ENCODE measurements at regions not wholly inside any gene's neighbourhood (a gene's known extent, or its start where the extent isn't known, plus 50 kb on each side); places are given as distances from the start of the nearest gene placed in this dataset.

DNA sequence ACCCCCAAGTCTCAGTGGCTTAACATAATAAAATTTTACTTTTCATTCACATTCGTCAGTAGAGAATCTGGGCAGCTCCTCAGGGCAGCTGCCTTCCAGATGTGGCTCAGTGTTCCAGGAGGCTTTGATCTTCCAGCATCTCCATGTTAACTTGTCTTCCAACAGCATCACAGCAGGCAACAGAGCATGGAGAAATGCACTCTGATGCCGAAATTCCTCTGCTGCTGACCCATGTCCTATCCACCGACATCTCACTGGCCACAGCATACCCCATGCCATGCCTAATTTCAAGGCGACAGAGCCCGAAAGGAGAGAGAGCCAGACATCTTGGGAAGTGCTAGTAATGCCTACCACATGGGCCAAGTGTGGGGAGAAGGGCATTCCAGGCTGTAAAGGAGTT is 64.9 kb upstream of the MEDAG start:
- no peak overlapping the region for H3K27ac Mint-ChIP-seq (ENCODE audit: unreplicated experiment)
- peaks cover 4% of the 10 kb centered on the region for H3K36me3 Mint-ChIP-seq (ENCODE audit: insufficient read depth, unreplicated experiment)
- intact Hi-C loops (cut with micrococcal nuclease; ENCODE audit: unreplicated experiment): no loop called here
- H3K9me3 Mint-ChIP-seq (ENCODE audit: low read depth, unreplicated experiment): no peaks in the 10 kb centered on the region
- peaks cover 7% of the 10 kb centered on the region for H3K4me1 Mint-ChIP-seq (ENCODE audit: low read depth, unreplicated experiment)
- TF ChIP-seq, protein P1, sequence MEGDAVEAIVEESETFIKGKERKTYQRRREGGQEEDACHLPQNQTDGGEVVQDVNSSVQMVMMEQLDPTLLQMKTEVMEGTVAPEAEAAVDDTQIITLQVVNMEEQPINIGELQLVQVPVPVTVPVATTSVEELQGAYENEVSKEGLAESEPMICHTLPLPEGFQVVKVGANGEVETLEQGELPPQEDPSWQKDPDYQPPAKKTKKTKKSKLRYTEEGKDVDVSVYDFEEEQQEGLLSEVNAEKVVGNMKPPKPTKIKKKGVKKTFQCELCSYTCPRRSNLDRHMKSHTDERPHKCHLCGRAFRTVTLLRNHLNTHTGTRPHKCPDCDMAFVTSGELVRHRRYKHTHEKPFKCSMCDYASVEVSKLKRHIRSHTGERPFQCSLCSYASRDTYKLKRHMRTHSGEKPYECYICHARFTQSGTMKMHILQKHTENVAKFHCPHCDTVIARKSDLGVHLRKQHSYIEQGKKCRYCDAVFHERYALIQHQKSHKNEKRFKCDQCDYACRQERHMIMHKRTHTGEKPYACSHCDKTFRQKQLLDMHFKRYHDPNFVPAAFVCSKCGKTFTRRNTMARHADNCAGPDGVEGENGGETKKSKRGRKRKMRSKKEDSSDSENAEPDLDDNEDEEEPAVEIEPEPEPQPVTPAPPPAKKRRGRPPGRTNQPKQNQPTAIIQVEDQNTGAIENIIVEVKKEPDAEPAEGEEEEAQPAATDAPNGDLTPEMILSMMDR (IDR thresholded peaks at IDR 0.05; ENCODE audit: unreplicated experiment): no peak
- CTCF ChIA-PET: no interaction called here
- no TSS peak for BruUV-seq (replicated peaks)
- no peak for DNase-seq
- H3K27me3 Mint-ChIP-seq (ENCODE audit: unreplicated experiment): no peaks in the 10 kb centered on the region
- no peak overlapping the region for H3K4me3 Mint-ChIP-seq (ENCODE audit: low read depth, unreplicated experiment)

DNA sequence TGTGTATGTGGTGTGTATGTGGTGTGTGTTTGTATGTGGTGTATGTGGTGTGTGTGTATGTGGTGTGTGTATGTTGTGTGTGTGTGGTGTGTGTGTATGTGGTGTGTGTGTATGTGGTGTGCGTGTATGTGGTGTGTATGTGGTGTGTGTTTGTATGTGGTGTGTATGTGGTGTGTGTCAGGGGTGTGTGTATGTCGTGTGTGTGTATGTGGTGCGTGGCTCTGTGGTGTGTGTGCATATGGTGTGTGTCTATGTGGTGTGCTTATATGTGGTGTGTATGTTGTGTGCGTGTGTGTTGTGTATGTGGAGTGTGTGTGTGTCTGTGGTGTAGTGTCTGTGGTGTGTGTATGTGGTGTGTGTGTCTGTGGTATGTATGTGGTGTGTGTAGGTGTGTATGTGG is 62.5 kb upstream of the MEDAG start:
- H3K27me3 Mint-ChIP-seq (ENCODE audit: unreplicated experiment): no peaks in the 10 kb centered on the region
- TF ChIP-seq, protein P1 (IDR thresholded peaks at IDR 0.05; ENCODE audit: unreplicated experiment): no peak
- no peak for DNase-seq
- CTCF ChIA-PET: no interaction called here
- H3K27ac Mint-ChIP-seq (ENCODE audit: unreplicated experiment): no peak overlapping the region
- no peaks in the 10 kb centered on the region for H3K9me3 Mint-ChIP-seq (ENCODE audit: low read depth, unreplicated experiment)
- intact Hi-C loops (cut with micrococcal nuclease; ENCODE audit: unreplicated experiment): no loop called here
- H3K36me3 Mint-ChIP-seq (ENCODE audit: insufficient read depth, unreplicated experiment): no peaks in the 10 kb centered on the region
- no peaks in the 10 kb centered on the region for H3K4me1 Mint-ChIP-seq (ENCODE audit: low read depth, unreplicated experiment)
- H3K4me3 Mint-ChIP-seq (ENCODE audit: low read depth, unreplicated experiment): no peak overlapping the region
- no TSS peak for BruUV-seq (replicated peaks)

DNA sequence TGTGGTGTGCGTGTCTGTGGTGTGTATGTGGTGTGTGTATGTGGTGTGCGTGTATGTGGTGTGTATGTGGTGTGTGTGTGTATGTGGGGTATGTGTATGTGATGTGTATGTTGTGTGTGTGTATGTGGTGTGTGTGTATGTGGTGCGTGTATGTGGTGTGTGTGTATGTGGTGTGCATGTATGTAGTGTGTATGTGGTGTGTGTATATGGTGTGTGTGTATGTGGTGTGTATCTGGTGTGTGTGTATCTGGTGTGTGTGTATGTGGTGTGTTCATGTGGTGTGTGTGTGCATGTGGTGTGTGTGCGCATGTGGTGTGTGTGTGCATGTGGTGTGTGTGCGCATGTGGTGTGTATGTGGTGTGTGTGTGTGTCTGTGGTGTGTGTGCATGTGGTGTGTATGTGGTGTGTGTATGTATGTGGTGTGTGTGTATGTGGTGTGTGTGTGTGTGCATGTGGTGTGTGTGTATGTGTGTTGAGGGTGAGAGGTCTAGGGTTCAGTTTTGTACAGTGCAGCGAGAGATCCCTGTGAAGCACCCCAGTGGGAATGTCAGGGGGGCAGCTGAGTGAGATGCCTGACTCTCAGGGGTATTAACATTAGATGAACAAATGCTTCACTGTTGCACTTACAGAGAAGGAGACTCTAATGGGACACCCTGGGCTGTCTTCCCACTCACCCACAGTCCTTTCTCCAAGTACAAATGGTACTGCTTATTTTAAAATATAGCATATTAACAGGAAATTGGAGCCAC is 61.3 kb upstream of the MEDAG start:
- intact Hi-C loops (cut with micrococcal nuclease; ENCODE audit: unreplicated experiment): no loop called here
- TF ChIP-seq, protein P1 (IDR thresholded peaks at IDR 0.05; ENCODE audit: unreplicated experiment): no peak
- H3K36me3 Mint-ChIP-seq (ENCODE audit: insufficient read depth, unreplicated experiment): no peaks in the 10 kb centered on the region
- no peak overlapping the region for H3K27ac Mint-ChIP-seq (ENCODE audit: unreplicated experiment)
- H3K27me3 Mint-ChIP-seq (ENCODE audit: unreplicated experiment): no peaks in the 10 kb centered on the region
- no peak overlapping the region for H3K4me3 Mint-ChIP-seq (ENCODE audit: low read depth, unreplicated experiment)
- no peak for DNase-seq
- CTCF ChIA-PET: no interaction called here
- BruUV-seq (replicated peaks): no TSS peak
- no peaks in the 10 kb centered on the region for H3K4me1 Mint-ChIP-seq (ENCODE audit: low read depth, unreplicated experiment)
- H3K9me3 Mint-ChIP-seq (ENCODE audit: low read depth, unreplicated experiment): no peaks in the 10 kb centered on the region

DNA sequence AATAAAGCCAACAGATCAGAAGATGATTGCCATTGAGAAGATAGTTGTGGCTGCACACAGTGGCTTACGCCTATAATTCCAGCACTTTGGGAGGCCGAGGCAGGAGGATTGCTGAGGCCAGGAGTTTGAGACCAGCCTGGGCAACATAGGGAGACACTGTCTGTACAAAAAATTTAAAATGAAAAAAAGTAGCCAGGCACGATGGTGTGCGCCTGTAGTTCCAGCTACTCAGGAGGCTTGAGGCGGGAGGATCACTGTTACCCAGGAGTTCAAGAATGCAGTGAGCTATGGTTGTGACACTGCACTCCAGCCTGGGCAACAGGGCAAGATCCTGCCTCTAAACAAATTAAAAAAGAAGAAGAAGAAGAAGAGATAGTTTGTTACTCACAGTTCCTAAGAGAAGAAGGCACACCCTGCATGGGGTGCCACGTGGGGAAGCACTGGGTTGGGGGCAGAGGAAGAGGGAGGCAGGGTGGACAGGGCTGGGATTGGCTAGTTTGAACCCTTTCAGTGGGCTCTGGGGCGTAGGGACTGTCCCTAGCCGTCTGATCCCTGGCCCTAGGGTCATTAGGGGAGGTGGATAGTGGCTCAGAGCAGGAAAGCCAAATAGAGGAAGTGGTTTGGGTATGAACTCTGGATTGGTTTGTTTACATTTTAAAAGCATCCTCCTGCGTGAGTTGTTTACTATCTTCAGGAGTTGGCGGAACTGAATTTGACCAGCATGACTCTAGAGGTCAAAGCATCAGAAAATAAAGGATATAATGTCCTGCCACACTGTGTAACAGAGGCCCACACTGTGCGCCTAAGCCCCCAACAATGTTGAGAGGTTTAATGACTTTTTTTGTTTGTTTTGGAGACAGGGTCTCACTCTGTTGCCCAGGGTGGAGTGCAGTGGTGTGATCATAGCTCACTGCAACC is 60.5 kb upstream of the MEDAG start:
- Mint-ChIP-seq H3K4me3 (ENCODE audit: low read depth, unreplicated experiment) (no peak overlapping the region), H3K4me1 (ENCODE audit: low read depth, unreplicated experiment) (no peaks in the 10 kb centered on the region), H3K27ac (ENCODE audit: unreplicated experiment) (no peak overlapping the region), H3K9me3 (ENCODE audit: low read depth, unreplicated experiment) (no peaks in the 10 kb centered on the region), H3K36me3 (ENCODE audit: insufficient read depth, unreplicated experiment) (no peaks in the 10 kb centered on the region), H3K27me3 (ENCODE audit: unreplicated experiment) (no peaks in the 10 kb centered on the region)
- no TSS peak for BruUV-seq (replicated peaks)
- TF ChIP-seq, protein P1 (IDR thresholded peaks at IDR 0.05; ENCODE audit: unreplicated experiment): no peak
- intact Hi-C loops (cut with micrococcal nuclease; ENCODE audit: unreplicated experiment): no loop called here
- CTCF ChIA-PET: interaction anchor here (0.8 kb wide), 1 partner anchor 10 kb away, joined by 3 read pairs; no protein-coding TSS in a partner anchor
- no peak for DNase-seq

Measured in Calu3 (cell line).